SK-N-SH treated with all-trans-retinoic acid at 6 μM for 48 hours (cell line): ENCODE measurements at regions not wholly inside any gene's neighbourhood (a gene's known extent, or its start where the extent isn't known, plus 50 kb on each side); places are given as distances from the start of the nearest gene placed in this dataset.

ENCODE experiments used
- ATAC-seq: fragments of 200-7000 bp; cut with Tn5 transposase; 3 replicates; pipeline ENCODE4 v1.9.1; 2020; ENCODE audit warnings: mild to moderate bottlenecking, moderate library complexity
- ARNTL ChIP-seq: fragments of 450-650 bp; formaldehyde crosslinking; IDR thresholded peaks from 2 replicates; pipeline ENCODE4 v1.5.0; 2020; ENCODE audit warnings: low read depth, mild to moderate bottlenecking, moderate library complexity, borderline replicate concordance
- BACH2 ChIP-seq: fragments of 250-450 bp; sonication (Bioruptor Pico); IDR thresholded peaks from 2 replicates; pipeline ENCODE4 v1.9.0; 2021; ENCODE audit warnings: mild to moderate bottlenecking, borderline replicate concordance
- CSDC2 ChIP-seq: fragments of 250-450 bp; sonication (Bioruptor Pico); IDR thresholded peaks from 2 replicates; pipeline ENCODE4 v1.5.0; 2020; ENCODE audit warnings: mild to moderate bottlenecking, moderate library complexity
- CSRNP3 ChIP-seq: fragments of 250-450 bp; sonication (Bioruptor Pico); IDR thresholded peaks from 2 replicates; pipeline ENCODE4 v1.5.1; 2021; ENCODE audit warnings: mild to moderate bottlenecking, moderate library complexity
- ESRRG ChIP-seq: fragments of 250-450 bp; sonication (Bioruptor Pico); IDR thresholded peaks from 2 replicates; pipeline ENCODE4 v1.6.1; 2021; ENCODE audit warnings: mild to moderate bottlenecking
- GLIS3 ChIP-seq: fragments of 250-450 bp; sonication (Bioruptor Pico); IDR thresholded peaks from 2 replicates; pipeline ENCODE4 v1.5.0; 2020; ENCODE audit warnings: mild to moderate bottlenecking, moderate library complexity
- ISL1 ChIP-seq: fragments of 250-450 bp; sonication (Bioruptor Pico); IDR thresholded peaks from 2 replicates; pipeline ENCODE4 v2.1.2; 2022; ENCODE audit warnings: mild to moderate bottlenecking, moderate library complexity
- OSR1 ChIP-seq: fragments of 250-450 bp; sonication (Bioruptor Pico); IDR thresholded peaks from 2 replicates; pipeline ENCODE4 v1.8.0; 2022; ENCODE audit warnings: moderate library complexity, mild to moderate bottlenecking, inconsistent platforms
- PPARA ChIP-seq: fragments of 250-450 bp; sonication (Bioruptor Pico); IDR thresholded peaks from 2 replicates; pipeline ENCODE4 v1.5.0; 2020; ENCODE audit warnings: mild to moderate bottlenecking, borderline replicate concordance
- RARB ChIP-seq: fragments of 250-450 bp; sonication (Bioruptor Pico); IDR thresholded peaks from 2 replicates; pipeline ENCODE4 v1.8.0; 2021; ENCODE audit warnings: mild to moderate bottlenecking, moderate library complexity
- SNAI2 ChIP-seq: fragments of 250-450 bp; sonication (Bioruptor Pico); IDR thresholded peaks from 2 replicates; pipeline ENCODE4 v1.5.0; 2020; ENCODE audit warnings: mild to moderate bottlenecking, moderate library complexity
- TCF4 ChIP-seq: fragments of 250-450 bp; sonication (Bioruptor Pico); IDR thresholded peaks from 2 replicates; pipeline ENCODE4 v1.8.0; 2021; ENCODE audit warnings: mild to moderate bottlenecking, moderate library complexity, borderline replicate concordance
- ZC3H10 ChIP-seq: fragments of 250-450 bp; sonication (Bioruptor Pico); IDR thresholded peaks from 2 replicates; pipeline ENCODE4 v1.5.1; 2021; ENCODE audit warnings: mild to moderate bottlenecking, moderate library complexity
- ZFP30 ChIP-seq: fragments of 450-650 bp; formaldehyde crosslinking; IDR thresholded peaks from 2 replicates; pipeline ENCODE4 v1.5.0; 2022; ENCODE audit warnings: mild to moderate bottlenecking, moderate library complexity
- ZNF565 ChIP-seq: fragments of 450-650 bp; formaldehyde crosslinking; conservative IDR thresholded peaks from 2 replicates; pipeline ENCODE4 v1.5.0; 2020; ENCODE audit warnings: low read depth, mild to moderate bottlenecking, moderate library complexity
- ZNF70 ChIP-seq: fragments of 450-650 bp; formaldehyde crosslinking; IDR thresholded peaks from 2 replicates; pipeline ENCODE4 v1.5.0; 2020; ENCODE audit warnings: mild to moderate bottlenecking, moderate library complexity
- ZNF8 ChIP-seq: fragments of 450-650 bp; formaldehyde crosslinking; IDR thresholded peaks from 2 replicates; pipeline ENCODE4 v1.5.0; 2020; ENCODE audit warnings: mild to moderate bottlenecking, moderate library complexity
- TF ChIP-seq, protein P1 (sequence below): fragments of 250-450 bp; sonication (Bioruptor Pico); IDR thresholded peaks from 2 replicates; pipeline ENCODE4 v1.5.1; 2020; ENCODE audit warnings: low read depth, mild to moderate bottlenecking, moderate library complexity
- TF ChIP-seq, protein P2 (sequence below): fragments of 250-450 bp; sonication (Bioruptor Pico); IDR thresholded peaks from 2 replicates; pipeline ENCODE4 v1.8.0; 2021; ENCODE audit warnings: low read depth, mild to moderate bottlenecking, moderate library complexity, borderline replicate concordance
- TF ChIP-seq, protein P3 (sequence below): fragments of 250-450 bp; sonication (Bioruptor Pico); IDR thresholded peaks from 2 replicates; pipeline ENCODE4 v1.5.0; 2020; ENCODE audit warnings: mild to moderate bottlenecking, moderate library complexity

- TF ChIP-seq ESRRG (CRISPR knock-in tag) = no peak
- TF ChIP-seq ZFP30 (CRISPR knock-in tag) = no peak
- no peak for TF ChIP-seq ZNF8 (CRISPR knock-in tag)
- TF ChIP-seq GLIS3 (CRISPR knock-in tag) = no peak
- no peak for TF ChIP-seq SNAI2
- no peak for TF ChIP-seq CSRNP3 (CRISPR knock-in tag)
- no peak for TF ChIP-seq ARNTL (CRISPR knock-in tag)
- no peak for ATAC-seq
These were observed 108.5 kb upstream of the RNF32 start for GRCh38 chr7:156532016-156532602.

DNA sequence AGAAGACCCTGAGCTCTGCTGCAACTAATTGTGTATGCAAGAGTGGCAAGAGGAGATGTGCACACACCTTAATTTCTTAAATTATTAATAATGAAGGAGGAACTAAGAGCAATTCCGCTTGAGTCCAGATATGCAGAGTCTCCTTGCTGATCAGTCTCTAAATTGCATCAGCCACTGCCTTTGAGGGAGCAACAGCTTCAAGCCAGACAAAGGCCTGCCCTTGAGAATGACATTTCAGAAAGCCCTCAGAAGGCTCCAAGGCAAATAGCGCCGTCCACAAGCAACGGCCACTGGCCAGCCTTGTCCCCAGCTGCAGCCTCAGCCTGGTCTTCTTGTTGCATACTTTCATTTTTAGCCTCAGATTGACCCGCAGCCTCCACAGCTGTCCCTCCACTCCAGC is 110.6 kb upstream of the RNF32 start:
- TF ChIP-seq, protein P1, sequence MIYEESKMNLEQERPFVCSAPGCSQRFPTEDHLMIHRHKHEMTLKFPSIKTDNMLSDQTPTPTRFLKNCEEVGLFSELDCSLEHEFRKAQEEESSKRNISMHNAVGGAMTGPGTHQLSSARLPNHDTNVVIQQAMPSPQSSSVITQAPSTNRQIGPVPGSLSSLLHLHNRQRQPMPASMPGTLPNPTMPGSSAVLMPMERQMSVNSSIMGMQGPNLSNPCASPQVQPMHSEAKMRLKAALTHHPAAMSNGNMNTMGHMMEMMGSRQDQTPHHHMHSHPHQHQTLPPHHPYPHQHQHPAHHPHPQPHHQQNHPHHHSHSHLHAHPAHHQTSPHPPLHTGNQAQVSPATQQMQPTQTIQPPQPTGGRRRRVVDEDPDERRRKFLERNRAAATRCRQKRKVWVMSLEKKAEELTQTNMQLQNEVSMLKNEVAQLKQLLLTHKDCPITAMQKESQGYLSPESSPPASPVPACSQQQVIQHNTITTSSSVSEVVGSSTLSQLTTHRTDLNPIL (CRISPR knock-in tag) = no peak
- TF ChIP-seq CSRNP3 (CRISPR knock-in tag) (no peak), GLIS3 (CRISPR knock-in tag) (no peak), SNAI2 (no peak), ISL1 (CRISPR knock-in tag) (no peak), ZC3H10 (CRISPR knock-in tag) (no peak), ARNTL (CRISPR knock-in tag) (no peak), RARB (no peak), CSDC2 (CRISPR knock-in tag) (no peak)
- TF ChIP-seq, protein P2, sequence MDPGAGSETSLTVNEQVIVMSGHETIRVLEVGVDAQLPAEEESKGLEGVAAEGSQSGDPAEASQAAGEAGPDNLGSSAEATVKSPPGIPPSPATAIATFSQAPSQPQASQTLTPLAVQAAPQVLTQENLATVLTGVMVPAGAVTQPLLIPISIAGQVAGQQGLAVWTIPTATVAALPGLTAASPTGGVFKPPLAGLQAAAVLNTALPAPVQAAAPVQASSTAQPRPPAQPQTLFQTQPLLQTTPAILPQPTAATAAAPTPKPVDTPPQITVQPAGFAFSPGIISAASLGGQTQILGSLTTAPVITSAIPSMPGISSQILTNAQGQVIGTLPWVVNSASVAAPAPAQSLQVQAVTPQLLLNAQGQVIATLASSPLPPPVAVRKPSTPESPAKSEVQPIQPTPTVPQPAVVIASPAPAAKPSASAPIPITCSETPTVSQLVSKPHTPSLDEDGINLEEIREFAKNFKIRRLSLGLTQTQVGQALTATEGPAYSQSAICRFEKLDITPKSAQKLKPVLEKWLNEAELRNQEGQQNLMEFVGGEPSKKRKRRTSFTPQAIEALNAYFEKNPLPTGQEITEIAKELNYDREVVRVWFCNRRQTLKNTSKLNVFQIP = no peak
- ATAC-seq = no peak

GRCh38 chr7:156527458-156527890 is 113.1 kb upstream of the RNF32 start:
- TF ChIP-seq SNAI2 = no peak
- no peak for TF ChIP-seq BACH2 (CRISPR knock-in tag)
- no peak for TF ChIP-seq PPARA (CRISPR knock-in tag)
- TF ChIP-seq ISL1 (CRISPR knock-in tag) = no peak
- no peak for TF ChIP-seq ESRRG (CRISPR knock-in tag)
- TF ChIP-seq TCF4 = no peak
- TF ChIP-seq, all 23 proteins: peak for 0
- ATAC-seq = no peak

DNA sequence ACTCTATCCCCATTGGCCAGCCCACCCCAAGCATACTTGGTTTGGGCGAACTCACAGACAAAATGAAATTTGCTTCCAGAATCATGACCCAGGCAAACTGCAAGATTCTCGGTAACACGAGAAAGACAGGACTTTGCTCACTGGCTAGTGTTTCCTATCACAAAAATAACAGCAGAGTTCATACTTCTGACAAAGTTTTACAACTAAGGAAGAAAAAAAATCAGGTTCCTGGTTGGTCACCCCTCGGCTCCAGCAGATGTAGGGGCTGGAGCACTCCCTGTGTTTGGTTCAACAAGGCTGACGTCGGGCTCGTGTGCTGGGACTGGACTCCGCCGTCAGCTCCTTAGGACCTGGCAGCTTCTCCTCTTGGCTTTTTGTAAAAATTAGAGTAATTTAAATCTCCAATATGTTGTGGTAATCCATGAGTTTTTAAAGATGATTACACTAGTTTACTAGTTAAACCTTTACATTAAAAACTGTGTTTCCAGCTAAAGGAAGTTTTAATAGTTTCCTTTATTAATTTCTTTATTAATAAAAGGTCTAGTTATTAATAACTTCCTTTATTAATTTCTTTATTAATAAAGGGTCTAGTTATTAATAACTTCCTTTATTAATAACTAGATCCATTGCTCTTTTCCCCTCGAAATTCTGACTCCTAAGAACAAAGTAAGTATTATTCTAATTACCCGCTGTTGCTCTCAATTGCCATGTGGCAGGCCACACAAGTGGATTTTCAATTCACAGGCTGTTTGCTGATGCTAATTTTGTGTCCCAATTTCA is 115.6 kb upstream of the RNF32 start:
- ATAC-seq = no peak
- TF ChIP-seq, protein P2 = no peak
- TF ChIP-seq OSR1 (no peak), ZC3H10 (CRISPR knock-in tag) (no peak), CSRNP3 (CRISPR knock-in tag) (no peak), ZNF565 (CRISPR knock-in tag) (no peak), CSDC2 (CRISPR knock-in tag) (no peak), ESRRG (CRISPR knock-in tag) (no peak), ARNTL (CRISPR knock-in tag) (no peak), RARB (no peak), ZNF70 (CRISPR knock-in tag) (no peak), GLIS3 (CRISPR knock-in tag) (no peak), SNAI2 (no peak), TCF4 (no peak), ISL1 (CRISPR knock-in tag) (no peak)
- TF ChIP-seq, protein P3, sequence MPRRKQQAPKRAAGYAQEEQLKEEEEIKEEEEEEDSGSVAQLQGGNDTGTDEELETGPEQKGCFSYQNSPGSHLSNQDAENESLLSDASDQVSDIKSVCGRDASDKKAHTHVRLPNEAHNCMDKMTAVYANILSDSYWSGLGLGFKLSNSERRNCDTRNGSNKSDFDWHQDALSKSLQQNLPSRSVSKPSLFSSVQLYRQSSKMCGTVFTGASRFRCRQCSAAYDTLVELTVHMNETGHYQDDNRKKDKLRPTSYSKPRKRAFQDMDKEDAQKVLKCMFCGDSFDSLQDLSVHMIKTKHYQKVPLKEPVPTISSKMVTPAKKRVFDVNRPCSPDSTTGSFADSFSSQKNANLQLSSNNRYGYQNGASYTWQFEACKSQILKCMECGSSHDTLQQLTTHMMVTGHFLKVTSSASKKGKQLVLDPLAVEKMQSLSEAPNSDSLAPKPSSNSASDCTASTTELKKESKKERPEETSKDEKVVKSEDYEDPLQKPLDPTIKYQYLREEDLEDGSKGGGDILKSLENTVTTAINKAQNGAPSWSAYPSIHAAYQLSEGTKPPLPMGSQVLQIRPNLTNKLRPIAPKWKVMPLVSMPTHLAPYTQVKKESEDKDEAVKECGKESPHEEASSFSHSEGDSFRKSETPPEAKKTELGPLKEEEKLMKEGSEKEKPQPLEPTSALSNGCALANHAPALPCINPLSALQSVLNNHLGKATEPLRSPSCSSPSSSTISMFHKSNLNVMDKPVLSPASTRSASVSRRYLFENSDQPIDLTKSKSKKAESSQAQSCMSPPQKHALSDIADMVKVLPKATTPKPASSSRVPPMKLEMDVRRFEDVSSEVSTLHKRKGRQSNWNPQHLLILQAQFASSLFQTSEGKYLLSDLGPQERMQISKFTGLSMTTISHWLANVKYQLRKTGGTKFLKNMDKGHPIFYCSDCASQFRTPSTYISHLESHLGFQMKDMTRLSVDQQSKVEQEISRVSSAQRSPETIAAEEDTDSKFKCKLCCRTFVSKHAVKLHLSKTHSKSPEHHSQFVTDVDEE (CRISPR knock-in tag) = no peak
